Loucy (cell line): ENCODE measurements at regions not wholly inside any gene's neighbourhood (a gene's known extent, or its start where the extent isn't known, plus 50 kb on each side); places are given as distances from the start of the nearest gene placed in this dataset.

Experiments
- CTCF ChIP-seq: fragments of 200-600 bp; sonication (generic); conservative IDR thresholded peaks from 2 replicates; pipeline ENCODE4 v1.5.1; 2014; ENCODE audit warnings: mild to moderate bottlenecking, antibody characterized with exemption, low read length
- EZH2phosphoT487 ChIP-seq: fragments of 200-600 bp; IDR thresholded peaks from 2 replicates; pipeline ENCODE4 v1.6.1; 2018; ENCODE audit warnings: antibody characterized with exemption, mild to moderate bottlenecking, moderate library complexity, borderline replicate concordance

GRCh38 chr5:19193631-19194030 is 794.4 kb downstream of the CDH18 start:
- TF ChIP-seq CTCF (no peak), EZH2phosphoT487 (no peak)
